T-helper 1 cell treated with Interleukin-12 subunit alpha and Interleukin-12 subunit beta and Interleukin-4 antibody, amounts not matched to agents 30 μg/mL and 1 μg/mL, for 36 hours (primary cell): ENCODE measurements at regions not wholly inside any gene's neighbourhood (a gene's known extent, or its start where the extent isn't known, plus 50 kb on each side); places are given as distances from the start of the nearest gene placed in this dataset.

ENCODE experiments used
- H3K27ac Mint-ChIP-seq: one replicate; pipeline ENCODE4 v1.8.0; 2021; ENCODE audit warnings: mild to moderate bottlenecking, mixed read lengths
- H3K27me3 Mint-ChIP-seq: one replicate; pipeline ENCODE4 v1.8.0; 2021; ENCODE audit warnings: low read depth, mixed read lengths
- H3K36me3 Mint-ChIP-seq: one replicate; pipeline ENCODE4 v1.8.0; 2021; ENCODE audit warnings: low read depth, mixed read lengths
- H3K4me1 Mint-ChIP-seq: one replicate; pipeline ENCODE4 v1.8.0; 2021; ENCODE audit warnings: low read depth, mixed read lengths
- H3K4me3 Mint-ChIP-seq: one replicate; pipeline ENCODE4 v1.8.0; 2021; ENCODE audit warnings: mild to moderate bottlenecking, moderate library complexity, mixed read lengths
- H3K9me3 Mint-ChIP-seq: one replicate; pipeline ENCODE4 v1.8.0; 2021; ENCODE audit warnings: mixed read lengths

DNA sequence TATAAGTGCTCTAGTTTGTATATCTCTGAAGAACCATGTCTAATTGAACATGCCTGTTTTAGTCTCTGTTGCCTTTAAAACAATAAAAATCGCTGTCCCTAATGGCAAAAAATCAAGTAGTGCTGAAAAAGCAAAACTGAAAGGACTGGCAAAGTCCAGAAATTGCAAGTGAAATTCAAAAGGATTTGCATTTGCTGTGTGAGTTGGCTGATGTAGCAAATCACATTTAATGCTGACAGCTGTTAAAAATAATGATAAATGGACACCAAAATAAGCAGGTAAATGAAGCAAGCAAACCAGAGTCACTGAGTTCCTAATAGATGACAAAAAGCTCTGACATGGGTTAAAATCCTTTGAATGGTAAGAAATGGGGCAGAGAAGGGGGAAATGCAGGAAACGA is 874.1 kb downstream of the GRM8 start:
- H3K9me3 Mint-ChIP-seq: peaks cover 6% of the 10 kb centered on the region
- H3K36me3 Mint-ChIP-seq: no peaks in the 10 kb centered on the region
- no peaks in the 10 kb centered on the region for H3K27me3 Mint-ChIP-seq
- no peaks in the 10 kb centered on the region for H3K4me1 Mint-ChIP-seq
- no peak overlapping the region for H3K4me3 Mint-ChIP-seq
- no peak overlapping the region for H3K27ac Mint-ChIP-seq

DNA sequence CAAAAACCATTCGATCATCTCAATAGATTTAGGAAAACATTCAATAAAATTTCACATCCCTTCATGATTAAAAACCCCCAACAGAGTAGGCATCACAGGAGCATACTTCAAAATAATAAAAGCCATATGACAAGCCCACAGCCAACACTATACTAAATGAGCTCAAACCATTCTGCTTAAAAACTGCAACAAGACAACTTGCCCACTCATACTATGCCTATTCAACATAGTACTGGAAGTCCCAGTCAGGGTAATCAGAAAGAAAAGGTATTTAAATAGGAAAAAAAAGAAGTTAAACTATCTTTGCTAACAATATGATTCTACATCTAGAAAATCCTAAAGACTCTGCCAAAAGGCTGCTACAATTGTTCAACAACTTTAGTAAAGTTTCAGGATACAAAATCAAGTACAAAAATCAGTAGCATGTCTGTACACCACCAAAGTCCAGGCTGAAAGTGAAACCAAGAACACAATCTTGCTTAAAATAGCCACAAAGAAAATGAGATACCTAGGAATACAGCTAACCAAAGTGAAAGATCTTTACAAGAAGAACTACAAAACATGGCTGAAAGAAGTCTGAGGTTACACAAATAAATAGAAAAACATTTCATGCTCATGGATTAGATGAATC is 882.6 kb downstream of the GRM8 start:
- H3K4me3 Mint-ChIP-seq: no peak overlapping the region
- H3K27ac Mint-ChIP-seq: no peak overlapping the region
- H3K4me1 Mint-ChIP-seq: no peaks in the 10 kb centered on the region
- no peaks in the 10 kb centered on the region for H3K36me3 Mint-ChIP-seq
- no peaks in the 10 kb centered on the region for H3K27me3 Mint-ChIP-seq
- no peaks in the 10 kb centered on the region for H3K9me3 Mint-ChIP-seq

DNA sequence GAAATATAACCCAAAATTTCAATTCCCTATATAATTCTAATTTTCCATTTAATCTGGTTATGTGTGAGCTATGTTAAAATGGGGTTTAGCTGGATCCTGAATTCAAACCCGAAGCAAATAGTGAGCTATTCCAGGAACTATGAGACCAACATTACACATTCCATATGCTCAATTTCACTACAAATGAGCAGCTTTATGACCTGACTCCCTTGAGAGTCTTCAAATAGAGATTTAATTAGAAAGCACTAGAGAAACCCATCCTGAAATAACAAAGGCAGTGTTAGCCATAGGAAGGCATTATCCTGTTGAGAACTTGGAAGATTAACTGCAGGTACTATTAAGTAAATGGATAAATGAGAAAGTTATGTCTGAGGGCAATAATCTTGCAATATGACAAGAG is 890.0 kb downstream of the GRM8 start:
- Mint-ChIP-seq H3K27me3 (no peaks in the 10 kb centered on the region), H3K36me3 (no peaks in the 10 kb centered on the region), H3K4me1 (no peaks in the 10 kb centered on the region), H3K9me3 (no peaks in the 10 kb centered on the region), H3K27ac (no peak overlapping the region), H3K4me3 (no peak overlapping the region)

DNA sequence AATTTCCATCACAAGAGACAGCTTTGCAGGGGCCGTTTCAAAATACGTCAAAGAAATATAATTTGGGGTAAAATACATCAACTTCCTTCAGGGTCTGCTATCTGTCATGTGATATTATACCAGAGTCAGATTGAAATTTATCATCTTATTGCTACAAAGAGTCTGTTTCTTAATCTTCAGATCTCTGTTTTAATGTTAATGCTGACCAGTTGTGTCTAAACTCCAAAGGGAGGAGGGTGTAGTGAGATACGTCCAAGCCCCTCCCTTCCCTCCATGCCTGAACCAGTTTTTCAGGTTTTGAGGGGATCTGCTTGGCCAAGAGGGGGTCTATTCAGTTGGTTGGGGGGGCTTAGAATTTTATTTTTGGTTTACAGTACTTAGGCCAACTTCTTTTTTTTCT is 891.6 kb downstream of the GRM8 start:
- Mint-ChIP-seq H3K4me1 (no peaks in the 10 kb centered on the region), H3K27me3 (no peaks in the 10 kb centered on the region), H3K9me3 (no peaks in the 10 kb centered on the region), H3K36me3 (no peaks in the 10 kb centered on the region), H3K4me3 (no peak overlapping the region), H3K27ac (no peak overlapping the region)

DNA sequence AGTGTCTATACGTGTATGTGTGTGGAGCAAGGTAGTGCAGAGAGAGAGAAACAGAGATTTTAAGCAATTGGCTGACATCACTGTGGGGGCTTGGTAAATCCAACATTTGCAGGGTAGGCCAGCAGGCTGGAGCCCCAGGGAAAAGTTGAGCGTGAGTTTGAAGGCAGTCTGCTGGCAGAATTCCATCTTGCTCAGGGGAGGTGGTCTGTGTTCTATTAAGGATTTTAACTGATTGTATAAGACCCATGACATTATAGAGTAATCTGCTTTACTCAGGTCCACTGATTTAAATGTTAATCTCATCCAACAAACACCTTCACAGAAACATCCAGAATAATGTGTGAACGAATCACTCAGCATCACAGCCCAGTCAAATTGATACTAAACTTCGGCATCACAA is 912.9 kb downstream of the GRM8 start:
- Mint-ChIP-seq H3K27me3 (no peaks in the 10 kb centered on the region), H3K9me3 (no peaks in the 10 kb centered on the region), H3K4me3 (no peak overlapping the region), H3K4me1 (no peaks in the 10 kb centered on the region), H3K27ac (no peak overlapping the region), H3K36me3 (no peaks in the 10 kb centered on the region)

DNA sequence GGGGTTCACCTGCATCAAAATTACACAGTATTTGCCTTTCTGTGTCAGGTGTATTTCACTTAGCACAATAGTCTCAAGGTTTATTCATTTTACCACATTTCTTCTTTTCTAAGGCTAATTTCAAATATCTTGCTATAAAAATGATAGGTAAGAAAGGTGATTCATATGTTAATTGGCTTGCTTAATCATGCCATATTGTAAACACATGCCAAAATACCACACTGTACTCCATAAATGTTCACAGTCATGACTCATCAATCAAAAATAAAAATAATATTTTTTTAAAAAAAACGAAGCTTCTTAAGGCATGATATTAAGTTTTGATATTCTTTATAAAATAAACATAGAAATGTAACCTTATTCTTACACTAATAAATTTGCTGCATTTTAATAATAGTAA is 947.1 kb downstream of the GRM8 start:
- no peaks in the 10 kb centered on the region for H3K4me1 Mint-ChIP-seq
- no peak overlapping the region for H3K4me3 Mint-ChIP-seq
- H3K27me3 Mint-ChIP-seq: no peaks in the 10 kb centered on the region
- H3K27ac Mint-ChIP-seq: no peak overlapping the region
- H3K36me3 Mint-ChIP-seq: no peaks in the 10 kb centered on the region
- peaks cover 8% of the 10 kb centered on the region for H3K9me3 Mint-ChIP-seq

DNA sequence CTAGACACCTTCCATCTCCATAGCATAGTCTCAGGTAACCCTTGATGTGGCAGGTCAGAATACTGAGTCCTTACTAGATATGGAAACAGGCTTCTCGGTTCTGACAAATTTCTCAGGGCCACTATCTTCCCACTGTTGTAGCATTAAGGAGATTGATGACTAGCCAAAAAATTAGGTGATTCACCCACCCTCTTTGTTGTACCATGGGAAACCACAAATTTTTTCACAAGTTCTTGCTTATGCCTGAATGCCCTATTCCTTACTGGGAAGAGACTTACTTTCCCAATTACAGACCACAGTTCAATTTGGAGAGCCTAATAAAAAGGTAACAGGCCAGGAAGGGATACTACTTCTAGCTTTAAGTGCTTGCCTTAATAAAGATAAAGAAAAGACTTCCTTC is 948.8 kb downstream of the GRM8 start:
- Mint-ChIP-seq H3K27ac (no peak overlapping the region), H3K4me3 (no peak overlapping the region), H3K36me3 (no peaks in the 10 kb centered on the region), H3K27me3 (no peaks in the 10 kb centered on the region), H3K9me3 (peaks cover 5% of the 10 kb centered on the region), H3K4me1 (no peaks in the 10 kb centered on the region)

DNA sequence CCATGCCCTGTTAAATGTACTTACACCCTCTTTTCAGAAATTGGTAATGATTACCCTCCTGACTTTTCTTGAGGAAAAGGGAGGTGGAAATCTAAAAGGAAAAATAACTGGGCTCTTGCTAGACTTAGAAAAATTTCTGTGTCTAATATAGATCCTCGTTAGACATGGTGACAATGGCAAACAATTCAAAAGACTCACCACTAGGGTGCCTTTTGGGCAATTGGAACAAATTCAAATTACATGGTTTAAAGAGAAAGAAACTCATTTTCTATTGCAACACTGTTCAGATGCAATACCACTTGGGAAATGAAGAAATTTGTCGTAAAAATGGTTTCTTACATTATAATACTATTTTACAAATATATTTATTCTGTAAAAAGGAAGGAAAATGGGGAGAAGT is 950.1 kb downstream of the GRM8 start:
- H3K36me3 Mint-ChIP-seq: no peaks in the 10 kb centered on the region

DNA sequence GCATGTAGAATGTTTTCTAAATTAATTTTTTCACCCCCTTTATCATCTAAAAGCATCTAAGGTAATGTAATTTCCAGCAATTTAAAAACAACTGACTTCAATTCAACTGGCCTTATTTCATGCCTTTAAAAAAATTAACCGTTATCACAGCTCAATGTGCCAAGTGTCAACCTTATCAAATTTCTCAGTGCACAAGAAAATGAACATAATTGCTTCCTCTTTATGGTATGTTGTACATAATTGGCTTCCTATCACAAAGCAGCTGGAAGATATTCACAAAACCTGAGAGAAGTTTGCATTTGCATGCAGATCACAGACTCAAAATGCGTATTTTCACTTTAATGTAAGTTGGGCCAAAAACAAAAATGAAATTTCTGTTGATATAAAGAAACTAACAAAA is 966.4 kb downstream of the GRM8 start:
- H3K36me3 Mint-ChIP-seq: no peaks in the 10 kb centered on the region
- H3K9me3 Mint-ChIP-seq: no peaks in the 10 kb centered on the region
- no peaks in the 10 kb centered on the region for H3K27me3 Mint-ChIP-seq
- H3K4me1 Mint-ChIP-seq: no peaks in the 10 kb centered on the region
- H3K27ac Mint-ChIP-seq: no peak overlapping the region
- H3K4me3 Mint-ChIP-seq: no peak overlapping the region

More for the DNA sequence above, 950.1 kb downstream of the GRM8 start:
- Mint-ChIP-seq H3K4me3 (no peak overlapping the region), H3K27ac (no peak overlapping the region), H3K27me3 (no peaks in the 10 kb centered on the region), H3K9me3 (peaks cover 9% of the 10 kb centered on the region), H3K4me1 (no peaks in the 10 kb centered on the region)

DNA sequence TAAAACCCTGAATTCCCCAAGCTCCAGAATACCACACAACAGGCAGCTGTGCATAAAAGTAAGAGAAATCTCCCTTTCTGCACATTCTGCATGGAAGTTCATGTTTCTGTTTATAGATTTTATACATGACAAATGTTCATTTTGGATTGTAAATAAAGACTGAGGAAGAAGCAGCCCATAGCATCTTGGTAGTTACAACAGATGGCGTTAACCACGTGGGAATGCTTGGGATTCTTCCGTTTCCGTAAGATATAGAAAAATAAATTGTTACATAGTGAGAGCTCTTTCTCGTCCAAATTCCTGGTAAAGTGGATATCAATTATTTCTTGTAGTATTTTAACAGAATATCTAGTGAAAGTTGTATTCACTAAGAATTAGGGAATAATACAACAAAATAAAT is 1016.5 kb downstream of the GRM8 start:
- no peaks in the 10 kb centered on the region for H3K27me3 Mint-ChIP-seq
- H3K36me3 Mint-ChIP-seq: no peaks in the 10 kb centered on the region
- H3K27ac Mint-ChIP-seq: no peak overlapping the region
- H3K9me3 Mint-ChIP-seq: peaks cover 11% of the 10 kb centered on the region
- H3K4me1 Mint-ChIP-seq: no peaks in the 10 kb centered on the region
- H3K4me3 Mint-ChIP-seq: no peak overlapping the region

DNA sequence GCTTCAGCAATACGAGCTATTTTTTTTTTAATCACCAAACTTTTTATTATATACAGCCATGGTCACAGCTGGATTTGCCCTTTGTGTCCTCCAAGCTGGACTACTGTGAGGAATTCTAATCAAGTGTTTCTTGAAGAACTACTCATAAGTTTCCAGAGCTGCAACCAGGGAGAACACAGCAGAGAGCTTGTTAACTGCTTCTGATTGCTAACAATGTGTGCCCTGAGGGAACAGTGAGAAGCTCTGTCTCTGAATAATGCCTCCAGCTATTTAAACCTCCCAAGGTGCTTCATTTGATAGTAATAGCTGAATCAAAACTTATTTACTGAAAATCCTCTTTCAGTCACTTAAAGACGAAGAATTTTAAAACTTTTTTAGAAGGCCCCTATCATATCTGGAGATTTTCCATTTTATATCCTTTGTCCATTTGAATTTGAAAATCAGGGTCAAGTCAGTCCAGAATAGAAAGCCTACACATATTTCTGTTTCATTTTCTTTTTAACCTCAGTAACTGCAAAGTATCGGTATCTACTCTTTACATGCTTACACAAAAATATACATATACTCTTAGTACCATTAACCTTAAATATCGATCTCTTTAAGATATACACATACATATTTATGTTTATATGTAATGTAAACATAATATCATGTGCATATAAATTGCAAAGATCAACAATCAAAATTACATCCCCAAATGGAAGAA is 1024.2 kb downstream of the GRM8 start:
- Mint-ChIP-seq H3K27me3 (no peaks in the 10 kb centered on the region), H3K9me3 (no peaks in the 10 kb centered on the region), H3K27ac (no peak overlapping the region), H3K36me3 (no peaks in the 10 kb centered on the region), H3K4me3 (no peak overlapping the region), H3K4me1 (no peaks in the 10 kb centered on the region)

DNA sequence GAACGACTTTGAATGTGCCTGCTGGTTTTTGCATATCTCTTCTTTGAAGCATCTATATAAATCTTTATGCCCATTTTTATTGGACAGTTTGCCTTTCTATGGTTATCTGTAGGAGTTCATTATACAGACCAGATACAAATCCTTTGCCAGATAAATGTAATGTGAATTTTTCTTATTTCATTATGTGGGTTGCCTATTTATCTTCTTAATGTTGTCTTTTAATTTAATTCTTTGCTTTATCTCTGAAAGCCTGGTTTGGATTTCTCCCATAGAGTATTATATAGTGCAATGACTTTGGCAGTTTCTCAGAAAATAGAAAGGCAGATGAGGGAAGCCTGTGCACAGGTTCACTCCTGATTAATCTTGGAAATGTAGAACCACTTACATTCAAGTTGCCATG is 1025.1 kb downstream of the GRM8 start:
- no peaks in the 10 kb centered on the region for H3K36me3 Mint-ChIP-seq
- no peaks in the 10 kb centered on the region for H3K9me3 Mint-ChIP-seq
- H3K4me1 Mint-ChIP-seq: no peaks in the 10 kb centered on the region
- no peak overlapping the region for H3K4me3 Mint-ChIP-seq
- no peaks in the 10 kb centered on the region for H3K27me3 Mint-ChIP-seq
- no peak overlapping the region for H3K27ac Mint-ChIP-seq

DNA sequence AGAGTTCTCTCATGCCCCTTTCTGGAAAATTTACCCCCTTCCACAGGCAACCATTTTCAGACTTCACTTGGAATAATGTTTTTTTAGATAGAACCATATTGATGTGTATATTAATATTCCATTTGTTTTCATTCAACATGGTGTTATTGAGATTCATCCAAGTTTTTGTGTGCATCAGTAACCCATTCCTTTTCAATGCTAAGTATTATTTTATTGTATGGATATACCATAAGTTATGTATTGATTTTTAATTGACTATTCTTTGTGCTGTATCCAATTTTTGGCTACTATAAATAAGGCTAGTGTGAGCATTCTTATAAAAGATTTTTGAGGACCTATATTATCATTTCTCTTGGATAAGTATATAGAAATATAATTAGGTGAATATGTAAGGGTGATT is 1025.7 kb downstream of the GRM8 start:
- Mint-ChIP-seq H3K27me3 (no peaks in the 10 kb centered on the region), H3K36me3 (no peaks in the 10 kb centered on the region), H3K4me3 (no peak overlapping the region), H3K4me1 (no peaks in the 10 kb centered on the region), H3K9me3 (peaks cover 3% of the 10 kb centered on the region), H3K27ac (no peak overlapping the region)

DNA sequence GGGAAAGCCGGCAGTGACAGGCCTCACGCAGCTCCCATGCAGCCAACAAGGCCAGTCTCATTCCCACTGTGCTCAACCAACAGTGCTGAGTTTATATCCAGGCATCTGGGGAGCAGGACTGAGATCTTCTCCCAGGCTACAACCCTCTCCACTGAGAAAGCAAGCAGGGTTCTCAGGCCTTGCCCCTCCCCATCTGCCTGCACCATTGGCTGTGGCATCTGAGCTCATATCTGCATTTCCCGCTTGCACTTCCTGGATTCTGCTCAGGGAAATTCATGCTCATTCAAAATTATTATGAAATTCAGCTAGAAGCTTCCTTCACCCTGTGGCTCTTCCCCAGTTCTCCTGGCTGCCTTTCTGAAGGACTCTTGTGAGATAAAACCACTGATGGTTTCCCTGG is 1029.0 kb downstream of the GRM8 start:
- Mint-ChIP-seq H3K27me3 (no peaks in the 10 kb centered on the region), H3K4me3 (no peak overlapping the region)

DNA sequence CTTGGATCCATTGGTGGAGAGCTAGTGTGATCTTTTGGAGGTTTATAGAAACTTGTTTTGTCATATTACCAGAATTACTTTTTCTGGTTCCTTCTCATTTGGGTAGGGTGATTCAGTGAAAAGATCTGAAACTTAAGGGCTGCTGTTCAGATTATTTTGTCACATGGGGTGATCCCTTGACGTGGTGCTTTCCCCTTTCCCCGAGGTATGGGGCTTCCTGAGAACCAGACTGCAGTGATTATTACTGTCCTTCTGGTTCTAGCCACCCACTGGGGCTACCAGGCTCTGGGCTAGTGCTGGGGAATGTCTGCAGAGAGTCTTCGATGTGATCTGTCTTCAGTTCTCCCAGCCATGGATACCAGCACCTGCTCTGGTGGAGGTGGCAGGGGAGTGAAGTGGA is 1030.0 kb downstream of the GRM8 start:
- no peaks in the 10 kb centered on the region for H3K36me3 Mint-ChIP-seq
- no peak overlapping the region for H3K4me3 Mint-ChIP-seq
- no peaks in the 10 kb centered on the region for H3K4me1 Mint-ChIP-seq
- H3K27ac Mint-ChIP-seq: no peak overlapping the region
- H3K27me3 Mint-ChIP-seq: no peaks in the 10 kb centered on the region
- H3K9me3 Mint-ChIP-seq: peaks cover 11% of the 10 kb centered on the region

More for the DNA sequence above, 1029.0 kb downstream of the GRM8 start:
- Mint-ChIP-seq H3K9me3 (peaks cover 11% of the 10 kb centered on the region), H3K36me3 (no peaks in the 10 kb centered on the region), H3K27ac (no peak overlapping the region), H3K4me1 (no peaks in the 10 kb centered on the region)
